GM12864 (cell line): ENCODE measurements at regions not wholly inside any gene's neighbourhood (a gene's known extent, or its start where the extent isn't known, plus 50 kb on each side); places are given as distances from the start of the nearest gene placed in this dataset.

Experiments used
- DNase-seq: peaks from one replicate; pipeline ENCODE4 v3.0.0-alpha.2; 2011; ENCODE audit warnings: low read depth
- H3K4me3 ChIP-seq: 2 replicates; pipeline ENCODE4 v1.5.1; 2011; ENCODE audit warnings: mild to moderate bottlenecking, low read depth, low read length, control low read depth
- CTCF ChIP-seq: IDR thresholded peaks from 2 replicates; pipeline ENCODE4 v1.5.1; 2011; ENCODE audit warnings: low read depth, mild to moderate bottlenecking, moderate library complexity, low read length, control low read depth, inconsistent platforms; ENCODE audit errors: missing control alignments

GRCh38 chr12:123059500-123059899 lies 79.0 kb downstream of the ARL6IP4 start:
- no peak for TF ChIP-seq CTCF
- no peak overlapping the region for H3K4me3 ChIP-seq
- DNase-seq, result no peak

GRCh38 chr12:123058980-123059379 lies 78.5 kb downstream of the ARL6IP4 start:
- no peak for TF ChIP-seq CTCF
- H3K4me3 ChIP-seq, result no peak overlapping the region
- DNase-seq, result no peak

DNA sequence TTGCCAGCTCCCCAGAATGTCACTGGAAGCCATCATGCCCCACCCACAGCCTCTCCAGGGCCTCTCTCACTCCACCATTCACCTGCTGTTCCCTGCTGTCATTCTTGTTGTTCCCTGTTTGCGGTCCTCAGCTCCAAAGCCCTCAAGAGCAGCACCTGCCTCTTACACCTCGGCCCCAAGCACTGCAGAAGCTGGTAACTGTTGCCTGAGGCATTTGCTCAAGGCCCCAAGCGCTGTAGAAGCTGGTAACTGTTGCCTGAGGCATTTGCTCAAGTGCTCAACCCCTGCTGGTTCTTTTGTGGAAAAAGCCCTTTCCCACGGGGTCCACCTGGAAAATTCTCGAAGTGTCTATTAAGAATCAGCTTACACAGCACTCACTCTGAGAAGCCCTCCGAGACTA lies 78.0 kb downstream of the ARL6IP4 start:
- no peak for TF ChIP-seq CTCF
- no peak overlapping the region for H3K4me3 ChIP-seq
- no peak for DNase-seq

DNA sequence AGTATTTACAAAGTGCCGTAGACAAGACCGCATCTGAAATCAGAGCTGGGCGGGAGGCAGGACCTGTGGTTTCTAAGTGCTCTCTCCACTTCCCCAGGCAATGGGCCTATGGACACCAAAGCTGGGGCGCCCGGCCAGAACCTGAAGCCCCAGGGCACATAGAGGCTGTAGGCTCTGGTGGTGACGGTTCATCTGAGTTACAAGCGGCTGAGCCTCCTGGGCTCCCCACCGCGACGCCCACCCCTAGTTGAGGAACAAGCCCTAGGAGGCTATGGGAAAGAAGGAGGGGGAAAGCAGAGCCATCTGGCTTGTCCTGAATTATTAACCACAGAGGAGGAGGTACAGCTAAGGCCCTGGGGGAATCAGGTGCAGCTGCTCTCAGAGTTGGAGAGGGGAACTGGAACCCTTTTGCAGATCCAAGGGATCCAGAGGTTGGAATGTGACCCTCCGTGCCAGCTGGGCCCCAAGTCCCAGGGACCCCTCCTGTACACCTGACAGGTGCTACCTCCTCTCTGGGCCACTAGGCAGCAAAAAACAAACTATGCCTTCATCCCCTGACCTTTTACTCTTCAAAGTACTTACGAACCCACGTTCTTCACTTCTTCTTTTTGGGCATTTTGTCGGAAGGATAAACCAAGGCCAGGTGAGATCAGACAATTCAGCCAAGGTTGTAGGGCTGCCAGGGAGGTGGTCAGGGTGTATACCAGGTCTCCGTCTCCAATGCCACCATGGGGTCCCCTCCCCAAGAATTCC lies 77.2 kb downstream of the ARL6IP4 start:
- DNase-seq, result no peak
- H3K4me3 ChIP-seq, result no peak overlapping the region
- no peak for TF ChIP-seq CTCF

GRCh38 chr12:123056709-123057108 lies 76.2 kb downstream of the ARL6IP4 start:
- H3K4me3 ChIP-seq, result no peak overlapping the region
- TF ChIP-seq CTCF, result no peak
- no peak for DNase-seq

- H3K4me3 ChIP-seq, result no peak overlapping the region
- TF ChIP-seq CTCF, result no peak
- DNase-seq, result no peak
Observed at GRCh38 chr12:123056053-123056452, 75.6 kb downstream of the ARL6IP4 start.

- no peak overlapping the region for H3K4me3 ChIP-seq
- TF ChIP-seq CTCF, result no peak
- DNase-seq, result no peak
Observed at GRCh38 chr12:123055281-123055766, 74.8 kb downstream of the ARL6IP4 start.
